ENCODE measurements at regions not wholly inside any gene's neighbourhood (a gene's known extent, or its start where the extent isn't known, plus 50 kb on each side); places are given as distances from the start of the nearest gene placed in this dataset.
"Not testable (repeated sequence)": the region's sequence is repeated elsewhere in the genome, so short reads cannot be mapped to it uniquely, and the experiment has no call there.

GRCh38 chr6:87763901-87764300, 61.9 kb upstream of the AKIRIN2 start:
- DNase-seq (ENCODE audit: low spot score) = no peak

GRCh38 chr6:87763276-87763675, 61.2 kb upstream of the AKIRIN2 start:
- no peak for DNase-seq (ENCODE audit: low spot score)

DNA sequence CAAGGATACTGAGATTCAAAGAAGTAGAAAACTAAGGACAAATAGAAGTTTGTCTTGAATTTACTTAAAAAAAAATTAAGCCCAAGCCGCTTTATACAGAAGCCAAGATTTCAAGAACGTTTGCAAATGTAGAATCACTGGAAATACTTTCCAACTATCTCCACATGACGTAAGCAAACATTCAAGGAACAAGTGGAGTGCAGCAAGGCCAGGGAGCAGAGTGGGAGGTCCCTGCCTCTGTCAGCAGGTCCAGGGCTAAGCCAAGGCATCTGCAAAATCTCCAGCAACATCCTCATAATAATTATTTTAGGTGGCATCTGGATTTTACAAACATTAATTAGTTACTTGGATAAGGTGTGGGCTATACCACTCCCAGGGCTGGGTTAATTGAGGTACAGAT, 60.1 kb upstream of the AKIRIN2 start:
- DNase-seq (ENCODE audit: low spot score) = no peak

- DNase-seq (ENCODE audit: low spot score) = no peak
Observed at GRCh38 chr6:87757792-87758191, 55.8 kb upstream of the AKIRIN2 start.

GRCh38 chr6:87756858-87757257, 54.8 kb upstream of the AKIRIN2 start:
- DNase-seq (ENCODE audit: low spot score) = peak; percentile 56

GRCh38 chr6:87755708-87756671, 54.0 kb upstream of the AKIRIN2 start:
- DNase-seq (ENCODE audit: low spot score) = no peak

- no peak for DNase-seq (ENCODE audit: low spot score)
Observed at GRCh38 chr6:87754828-87755227, 52.8 kb upstream of the AKIRIN2 start.

DNA sequence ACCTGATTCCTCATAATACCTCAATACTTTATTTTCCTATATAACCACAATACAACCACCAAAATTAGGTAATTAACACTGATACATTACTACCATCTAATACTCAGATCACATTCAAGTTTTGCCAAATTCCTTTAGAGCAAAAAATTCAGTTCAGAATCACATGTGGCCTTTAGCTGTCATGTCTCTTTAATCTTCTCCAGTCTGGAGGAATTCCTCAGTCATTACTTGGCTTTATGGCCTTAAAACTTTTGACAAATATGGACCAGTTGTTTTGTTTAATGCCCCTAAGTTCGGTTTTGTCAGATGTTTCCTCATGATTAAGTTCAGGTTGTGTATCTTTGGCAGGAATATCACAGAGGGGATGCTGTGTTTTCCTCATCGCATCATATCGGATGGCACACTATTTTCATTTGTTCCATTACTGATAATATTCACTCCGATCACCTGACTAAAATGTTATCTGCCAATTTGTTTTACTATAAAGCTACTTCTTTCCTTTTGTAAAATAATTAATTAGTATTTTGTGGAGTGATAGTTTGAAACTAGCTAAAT, 51.2 kb upstream of the AKIRIN2 start:
- DNase-seq (ENCODE audit: low spot score) = no peak

DNA sequence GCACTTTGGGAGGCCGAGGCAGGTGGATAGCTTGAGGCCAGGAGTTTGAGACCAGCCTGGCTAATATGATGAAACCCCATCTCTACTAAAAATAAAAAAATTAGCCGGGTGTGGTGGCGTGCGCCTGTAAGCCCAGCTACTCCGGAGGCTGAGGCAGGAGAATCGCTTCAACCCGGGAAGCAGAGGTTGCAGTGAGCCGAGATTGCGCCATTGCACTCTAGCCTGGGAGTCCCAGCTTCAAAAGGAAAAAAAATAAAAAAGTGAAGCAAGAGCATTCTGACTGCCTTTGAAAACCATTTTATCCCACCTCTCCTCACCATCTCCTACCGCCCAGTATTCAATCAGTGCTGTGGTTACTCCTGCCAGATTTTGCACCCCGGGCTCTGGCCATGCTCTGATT, 50.5 kb upstream of the AKIRIN2 start:
- not testable (repeated sequence) for DNase-seq (ENCODE audit: low spot score)

All from AG08396 (cell line).